Gastroesophageal sphincter (tissue), 4 donors: ENCODE measurements at regions not wholly inside any gene's neighbourhood (a gene's known extent, or its start where the extent isn't known, plus 50 kb on each side); places are given as distances from the start of the nearest gene placed in this dataset.

Experiments used
- ATAC-seq: fragments of 150-250 bp; one replicate; pipeline ENCODE4 v1.9.1; 2016; ENCODE audit warnings: mild to moderate bottlenecking, moderate library complexity
- H3K27ac ChIP-seq, 4 donors: fragments of 200-600 bp; sonication (generic) in 3 of 4; 1 replicate in 3 of 4; 2 replicates in 1 of 4; pipeline ENCODE4 v1.5.1; 2016 to 2019
- H3K27me3 ChIP-seq: fragments of 200-600 bp; sonication (generic); one replicate; pipeline ENCODE4 v1.5.1; 2019
- H3K36me3 ChIP-seq, 2 donors: fragments of 200-600 bp; sonication (generic); one replicate each; pipeline ENCODE4 v1.5.1; 2019; ENCODE audit warnings: control low read depth in 1 of 2
- H3K4me1 ChIP-seq, 3 donors: fragments of 200-600 bp; sonication (generic); 1 replicate in 2 of 3; 2 replicates in 1 of 3; pipeline ENCODE4 v1.5.1; 2016 to 2019; ENCODE audit warnings: control low read depth in 2 of 3
- H3K4me3 ChIP-seq, 2 donors: fragments of 200-600 bp; sonication (generic); one replicate each; pipeline ENCODE4 v1.5.1; 2019; ENCODE audit warnings: mild to moderate bottlenecking in 1 of 2, moderate library complexity in 1 of 2
- H3K9me3 ChIP-seq, 3 donors: fragments of 200-600 bp; sonication (generic); one replicate each; pipeline ENCODE4 v1.5.1; 2017 to 2019; ENCODE audit warnings: control low read depth in 2 of 3
- CTCF ChIP-seq, 4 experiments: fragments of 200-600 bp in 2 of 4; fragments of 450-650 bp in 2 of 4; sonication (generic) in 1 of 4; IDR thresholded peaks; one replicate each; pipeline ENCODE4 v1.5.1; 2017 to 2019; ENCODE audit warnings: antibody characterized with exemption in 4 of 4, mild to moderate bottlenecking in 2 of 4, moderate library complexity in 2 of 4
- EP300 ChIP-seq: sonication (generic); formaldehyde crosslinking; IDR thresholded peaks from one replicate; pipeline ENCODE4 v1.6.1; 2017; ENCODE audit warnings: antibody characterized with exemption, mild to moderate bottlenecking
- POLR2A ChIP-seq, 2 donors: fragments of 450-650 bp; IDR thresholded peaks; one replicate each; pipeline ENCODE4 v1.6.1; 2017; ENCODE audit warnings: antibody characterized with exemption in 2 of 2, mild to moderate bottlenecking in 2 of 2, moderate library complexity in 1 of 2
- POLR2AphosphoS5 ChIP-seq: sonication (generic); formaldehyde crosslinking; IDR thresholded peaks from one replicate; pipeline ENCODE4 v1.6.1; 2017; ENCODE audit warnings: antibody characterized with exemption
- WGBS, 2 donors: methylation state at CpG; one replicate each; pipeline ENCODE4 v1.1.5; 2018; ENCODE audit warnings: low coverage in 1 of 2; 5-methylcytosine and 5-hydroxymethylcytosine counted together

- Histone ChIP-seq H3K4me3 (no peak overlapping the region), H3K4me1 (peaks cover 0 to 27% (median 6%) of the 10 kb centered on the region in 3 donors), H3K36me3 (no peaks in the 10 kb centered on the region), H3K27ac (peak overlapping the region in 1 of 4 donors; percentile 55), H3K27me3 (no peaks in the 10 kb centered on the region), H3K9me3 (peaks cover 0 to 6% (median 0%) of the 10 kb centered on the region in 3 donors)
- 88 to 92% methylated on average over 11 to 28 of the region's 46 CpGs for WGBS, 2 donors
- TF ChIP-seq POLR2A (IDR thresholded peaks at IDR 0.05) (no peak), POLR2AphosphoS5 (no peak), CTCF (IDR thresholded peaks at IDR 0.05) (no peak), EP300 (no peak)
- ATAC-seq, result peak; percentile 53
Measured at GRCh38 chr10:3398825-3399646, 226.5 kb upstream of the PITRM1 start.

GRCh38 chr10:3397846-3398245, 225.3 kb upstream of the PITRM1 start:
- Histone ChIP-seq H3K4me3 (no peak overlapping the region), H3K27me3 (no peaks in the 10 kb centered on the region), H3K4me1 (peaks cover 0 to 27% (median 6%) of the 10 kb centered on the region in 3 donors), H3K36me3 (no peaks in the 10 kb centered on the region), H3K9me3 (peaks cover 0 to 6% (median 0%) of the 10 kb centered on the region in 3 donors), H3K27ac (no peak overlapping the region)
- WGBS, 2 donors, result 97 to 98% methylated on average over 9 to 10 of the region's 23 CpGs
- no peak for TF ChIP-seq POLR2AphosphoS5
- TF ChIP-seq POLR2A (IDR thresholded peaks at IDR 0.05), result no peak
- TF ChIP-seq EP300, result no peak
- TF ChIP-seq CTCF (IDR thresholded peaks at IDR 0.05), result no peak
- no peak for ATAC-seq

- TF ChIP-seq EP300, result no peak
- TF ChIP-seq POLR2A (IDR thresholded peaks at IDR 0.05), result no peak
- no peak overlapping the region for H3K27ac ChIP-seq
- no peak for ATAC-seq
- 66 to 74% methylated on average over 2 to 3 of the region's 4 CpGs for WGBS, 2 donors
- H3K27me3 ChIP-seq, result no peaks in the 10 kb centered on the region
- no peak overlapping the region for H3K4me3 ChIP-seq
- peaks cover 0 to 6% (median 0%) of the 10 kb centered on the region in 3 donors for H3K9me3 ChIP-seq
- no peaks in the 10 kb centered on the region for H3K36me3 ChIP-seq
- peaks cover 0 to 27% (median 6%) of the 10 kb centered on the region in 3 donors for H3K4me1 ChIP-seq
Measured at GRCh38 chr10:3397231-3397630, 224.6 kb upstream of the PITRM1 start.

- peaks cover 0 to 27% (median 6%) of the 10 kb centered on the region in 3 donors for H3K4me1 ChIP-seq
- no peak for ATAC-seq
- no peak overlapping the region for H3K4me3 ChIP-seq
- peaks cover 0 to 6% (median 0%) of the 10 kb centered on the region in 3 donors for H3K9me3 ChIP-seq
- H3K27ac ChIP-seq, result no peak overlapping the region
- H3K36me3 ChIP-seq, result no peaks in the 10 kb centered on the region
- no peaks in the 10 kb centered on the region for H3K27me3 ChIP-seq
- WGBS, 2 donors, result 100% methylated on average over 1 of the region's 10 CpGs; no CpG with 5 or more reads in 1 of the 2 donors
- TF ChIP-seq EP300, result no peak
- TF ChIP-seq POLR2A (IDR thresholded peaks at IDR 0.05), result no peak
- TF ChIP-seq POLR2AphosphoS5, result no peak
- no peak for TF ChIP-seq CTCF (IDR thresholded peaks at IDR 0.05)
Measured at GRCh38 chr10:3396116-3396515, 223.5 kb upstream of the PITRM1 start.

- TF ChIP-seq CTCF (IDR thresholded peaks at IDR 0.05), result no peak
- no peak for TF ChIP-seq EP300
- no peak for TF ChIP-seq POLR2AphosphoS5
- no peak for TF ChIP-seq POLR2A (IDR thresholded peaks at IDR 0.05)
- ATAC-seq, result no peak
- Histone ChIP-seq H3K4me3 (no peak overlapping the region), H3K9me3 (peaks cover 0 to 6% (median 0%) of the 10 kb centered on the region in 3 donors), H3K4me1 (peaks cover 0 to 23% (median 6%) of the 10 kb centered on the region in 3 donors), H3K27ac (no peak overlapping the region), H3K27me3 (no peaks in the 10 kb centered on the region), H3K36me3 (no peaks in the 10 kb centered on the region)
- WGBS, 2 donors, result 73% methylated on average over 4 of the region's 6 CpGs; no CpG with 5 or more reads in 1 of the 2 donors
Measured at GRCh38 chr10:3395458-3395861, 222.9 kb upstream of the PITRM1 start.
